IMR-90 (cell line): ENCODE measurements at regions not wholly inside any gene's neighbourhood (a gene's known extent, or its start where the extent isn't known, plus 50 kb on each side); places are given as distances from the start of the nearest gene placed in this dataset.
"Not testable (repeated sequence)": the region's sequence is repeated elsewhere in the genome, so short reads cannot be mapped to it uniquely, and the experiment has no call there.

ENCODE experiments used
- ATAC-seq: fragments of 200-7000 bp; cut with Tn5 transposase; 2 replicates; pipeline ENCODE4 v1.9.1; 2020; ENCODE audit warnings: low read depth, mild to moderate bottlenecking, moderate library complexity
- BruUV-seq: library from RNA; stranded (reverse); fragments of 400-500 nt; replicated peaks from 2 replicates; lab custom pipeline; 2021; lab: Mats Ljungman, UMichigan
- CTCF ChIA-PET: fragments of 300-600 bp; formaldehyde crosslinking; extraction: SDS; loops from one replicate; lab custom pipeline; 2021; ENCODE audit warnings: antibody characterized with exemption; lab: Yijun Ruan, JAX
- POLR2A ChIA-PET: fragments of 300-600 bp; sonication (Branson Sonifier 250); formaldehyde crosslinking; loops from one replicate; lab custom pipeline; 2022; ENCODE audit warnings: antibody characterized with exemption; ENCODE audit not compliant: unreplicated experiment; lab: Charles Lee
- DNase-seq: peaks from one replicate; pipeline ENCODE4 v3.0.0; 2013
- H2AFZ ChIP-seq: replicated peaks from 2 replicates; pipeline ENCODE3; 2013; ENCODE audit warnings: low read length, mild to moderate bottlenecking; ENCODE audit not compliant: poor library complexity
- H2AK5ac ChIP-seq: 2 replicates; pipeline ENCODE4 v1.6.1; 2013; ENCODE audit warnings: low read depth, low read length, inconsistent platforms
- H2AK9ac ChIP-seq: replicated peaks from 2 replicates; pipeline ENCODE3; 2013; ENCODE audit warnings: mild to moderate bottlenecking, low read depth, low read length, moderate library complexity; ENCODE audit not compliant: poor library complexity
- H2BK120ac ChIP-seq: 2 replicates; pipeline ENCODE4 v1.6.1; 2013; ENCODE audit warnings: low read depth, low read length, inconsistent platforms
- H2BK15ac ChIP-seq: 3 replicates; pipeline ENCODE4 v1.6.1; 2013; ENCODE audit warnings: low read depth, low read length, inconsistent platforms
- H2BK20ac ChIP-seq: 2 replicates; pipeline ENCODE4 v1.6.1; 2013; ENCODE audit warnings: low read depth, mild to moderate bottlenecking, inconsistent platforms, low read length, moderate library complexity
- H2BK5ac ChIP-seq: 2 replicates; pipeline ENCODE4 v1.6.1; 2013; ENCODE audit warnings: mild to moderate bottlenecking, low read depth, low read length, inconsistent platforms; ENCODE audit not compliant: poor library complexity, severe bottlenecking
- H3K14ac ChIP-seq: replicated peaks from 2 replicates; pipeline ENCODE4 v1.6.1; 2013; ENCODE audit warnings: low read depth, low read length, inconsistent platforms
- H3K18ac ChIP-seq: 2 replicates; pipeline ENCODE4 v1.6.1; 2013; ENCODE audit warnings: low read depth, low read length, control low read depth
- H3K23ac ChIP-seq: 2 replicates; pipeline ENCODE4 v1.6.1; 2013; ENCODE audit warnings: low read depth, low read length, inconsistent platforms
- H3K27ac ChIP-seq: 2 replicates; pipeline ENCODE4 v1.5.1; 2013; ENCODE audit warnings: mild to moderate bottlenecking, control low read depth, low read length; ENCODE audit not compliant: insufficient read depth
- H3K27me3 ChIP-seq: 2 replicates; pipeline ENCODE4 v1.6.1; 2013; ENCODE audit warnings: low read length; ENCODE audit not compliant: control insufficient read depth, insufficient read depth
- H3K36me3 ChIP-seq: 2 replicates; pipeline ENCODE4 v1.6.1; 2013; ENCODE audit warnings: low read length, mixed read lengths; ENCODE audit not compliant: control insufficient read depth, insufficient read depth
- H3K4ac ChIP-seq: 2 replicates; pipeline ENCODE4 v1.6.1; 2013; ENCODE audit warnings: low read depth, low read length, inconsistent platforms
- H3K4me1 ChIP-seq: 2 replicates; pipeline ENCODE4 v1.6.1; 2013; ENCODE audit warnings: low read length, mixed read lengths; ENCODE audit not compliant: control insufficient read depth, insufficient read depth
- H3K4me2 ChIP-seq: 2 replicates; pipeline ENCODE4 v1.6.1; 2013; ENCODE audit warnings: low read depth, mild to moderate bottlenecking, control low read depth, low read length, moderate library complexity
- H3K4me3 ChIP-seq: 2 replicates; pipeline ENCODE4 v1.5.1; 2013; ENCODE audit warnings: low read depth, mild to moderate bottlenecking, control low read depth, low read length, moderate library complexity; ENCODE audit not compliant: insufficient read depth
- H3K56ac ChIP-seq: 2 replicates; pipeline ENCODE4 v1.6.1; 2013; ENCODE audit warnings: low read length, inconsistent platforms; ENCODE audit not compliant: insufficient read depth; ENCODE audit errors: extremely low read depth
- H3K79me1 ChIP-seq, 2 experiments: 2 replicates each; pipeline ENCODE4 v1.6.1; 2013; ENCODE audit warnings: low read length in 2 of 2, inconsistent platforms in 1 of 2, low read depth in 1 of 2
- H3K9ac ChIP-seq: 2 replicates; pipeline ENCODE4 v1.6.1; 2013; ENCODE audit warnings: low read depth, low read length, control low read depth
- H3K9me1 ChIP-seq: 2 replicates; pipeline ENCODE4 v1.6.1; 2013; ENCODE audit warnings: low read length, inconsistent platforms; ENCODE audit not compliant: insufficient read depth
- H3K9me3 ChIP-seq: 2 replicates; pipeline ENCODE4 v1.6.1; 2013; ENCODE audit warnings: low read length; ENCODE audit not compliant: control insufficient read depth, insufficient read depth
- H4K20me1 ChIP-seq: 2 replicates; pipeline ENCODE4 v1.6.1; 2013; ENCODE audit warnings: low read length, inconsistent platforms; ENCODE audit not compliant: insufficient read depth
- H4K5ac ChIP-seq: 2 replicates; pipeline ENCODE4 v1.6.1; 2013; ENCODE audit warnings: mild to moderate bottlenecking, low read depth, low read length, control low read depth
- H4K8ac ChIP-seq, 2 experiments: 2 replicates each; pipeline ENCODE4 v1.6.1; 2013; ENCODE audit warnings: low read depth in 2 of 2, low read length in 2 of 2, control low read depth in 1 of 2, inconsistent platforms in 1 of 2
- H4K91ac ChIP-seq: 2 replicates; pipeline ENCODE4 v1.6.1; 2013; ENCODE audit warnings: low read depth, low read length, inconsistent platforms; ENCODE audit not compliant: insufficient read depth
- WGBS, 2 experiments: methylation state at CpG; one replicate each; pipeline versions ENCODE4 v1.1.5 to v1.1.7; 2013; ENCODE audit warnings: missing lambda C conversion rate in 2 of 2; ENCODE audit not compliant: insufficient read length in 1 of 2; ENCODE audit errors: extremely low coverage in 2 of 2; 5-methylcytosine and 5-hydroxymethylcytosine counted together
- dilution Hi-C: fragments of 300-500 bp; cut with HindIII; formaldehyde crosslinking; loops from one replicate; pipeline ENCODE4 v1.14.3; 2018; ENCODE audit warnings: low sequenced_read_pairs; ENCODE audit not compliant: unreplicated experiment
- in situ Hi-C: fragments of 300-500 bp; cut with MboI; formaldehyde crosslinking; loops from 3 replicates; pipeline ENCODE4 v1.14.3; 2019; ENCODE audit warnings: low sequenced_read_pairs, inconsistent platforms, mixed read lengths
- intact Hi-C: fragments of 100-400 bp; cut with micrococcal nuclease; formaldehyde crosslinking; loops from 2 replicates; pipeline ENCODE4 v1.10.0; 2022

- H4K8ac ChIP-seq, BruUV-seq, H3K79me1 ChIP-seq, POLR2A ChIA-PET, H3K9ac ChIP-seq, CTCF ChIA-PET, H3K4me3 ChIP-seq, H3K36me3 ChIP-seq, H3K18ac ChIP-seq, H3K4me2 ChIP-seq, H3K9me3 ChIP-seq, H2BK120ac ChIP-seq, DNase-seq, H2AK5ac ChIP-seq, H2BK5ac ChIP-seq, intact Hi-C loops, H2BK20ac ChIP-seq, H2AFZ ChIP-seq, H2AK9ac ChIP-seq, H3K56ac ChIP-seq, dilution Hi-C loops, H3K14ac ChIP-seq, H4K91ac ChIP-seq, ATAC-seq, H4K20me1 ChIP-seq, in situ Hi-C loops, H4K5ac ChIP-seq, H2BK15ac ChIP-seq, H3K9me1 ChIP-seq, H3K27ac ChIP-seq, H3K4me1 ChIP-seq, H3K4ac ChIP-seq, H3K27me3 ChIP-seq, H3K23ac ChIP-seq: not testable (repeated sequence)
- no CpG with 5 or more reads among the region's 2 CpGs for WGBS, 2 experiments
Observed at GRCh38 chrX:123002844-123003243, 181.2 kb upstream of the GRIA3 start.
